ENCODE measurements at regions not wholly inside any gene's neighbourhood (a gene's known extent, or its start where the extent isn't known, plus 50 kb on each side); places are given as distances from the start of the nearest gene placed in this dataset.
A peak's percentile ranks its signal among the peaks of the same experiment; 100 is the strongest.

DNA sequence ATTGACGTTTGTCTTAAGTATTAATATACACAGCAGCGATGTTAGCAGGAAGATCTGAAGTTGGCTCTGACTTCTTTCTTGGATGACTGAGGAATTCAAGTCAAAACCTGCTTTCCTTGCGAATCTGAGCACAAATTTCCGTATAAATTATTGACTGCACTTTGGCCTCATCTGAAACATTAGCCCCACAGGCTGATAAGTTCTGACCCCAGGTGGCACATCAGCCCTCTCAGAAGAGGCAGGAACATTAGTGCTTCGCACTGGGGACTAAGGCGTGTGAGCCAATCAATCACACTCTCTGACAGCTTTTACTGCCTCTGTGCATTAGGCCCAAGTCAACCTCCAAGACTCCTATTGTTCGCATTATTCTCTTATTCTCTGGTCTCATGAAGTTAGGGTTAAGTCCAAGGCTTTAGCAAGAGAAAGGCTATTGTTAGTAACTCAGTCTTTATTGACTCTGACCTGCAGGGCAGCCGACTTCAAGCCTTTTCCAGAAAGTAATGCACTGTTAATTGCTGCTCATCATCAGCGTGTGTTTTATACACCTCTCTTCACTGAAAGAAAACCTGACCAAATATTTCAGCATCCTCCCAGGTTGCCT, 84.2 kb downstream of the ZNF608 start (continued):
- TF ChIP-seq, protein P1, sequence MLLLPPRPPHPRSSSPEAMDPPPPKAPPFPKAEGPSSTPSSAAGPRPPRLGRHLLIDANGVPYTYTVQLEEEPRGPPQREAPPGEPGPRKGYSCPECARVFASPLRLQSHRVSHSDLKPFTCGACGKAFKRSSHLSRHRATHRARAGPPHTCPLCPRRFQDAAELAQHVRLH (tag by site-specific recombination; IDR thresholded peaks at IDR 0.05) = peak; percentile 90; the same call in 1 of the 2 replicates
- TF ChIP-seq ZNF2 (tag by site-specific recombination; IDR thresholded peaks at IDR 0.05) (0 out of 2 replicates have a peak, but pooled peaks have one; percentile 45), ZNF423 (tag by site-specific recombination; IDR thresholded peaks at IDR 0.05) (no peak), IKZF3 (tag by site-specific recombination; IDR thresholded peaks at IDR 0.05) (peak; percentile 97), ZNF707 (tag by site-specific recombination; IDR thresholded peaks at IDR 0.05) (no peak), KLF16 (tag by site-specific recombination; IDR thresholded peaks at IDR 0.05) (0 out of 2 replicates have a peak, but pooled peaks have one; percentile 54), ZNF658 (tag by site-specific recombination; IDR thresholded peaks at IDR 0.05) (no peak), ZNF341 (tag by site-specific recombination; IDR thresholded peaks at IDR 0.05; ENCODE audit: low read depth) (0 out of 2 replicates have a peak, but pooled peaks have one; percentile 29), GLI2 (tag by site-specific recombination; IDR thresholded peaks at IDR 0.05; ENCODE audit: borderline replicate concordance, low read depth) (peak; percentile 92; the same call in 1 of the 2 replicates)
- TF ChIP-seq, protein P2, sequence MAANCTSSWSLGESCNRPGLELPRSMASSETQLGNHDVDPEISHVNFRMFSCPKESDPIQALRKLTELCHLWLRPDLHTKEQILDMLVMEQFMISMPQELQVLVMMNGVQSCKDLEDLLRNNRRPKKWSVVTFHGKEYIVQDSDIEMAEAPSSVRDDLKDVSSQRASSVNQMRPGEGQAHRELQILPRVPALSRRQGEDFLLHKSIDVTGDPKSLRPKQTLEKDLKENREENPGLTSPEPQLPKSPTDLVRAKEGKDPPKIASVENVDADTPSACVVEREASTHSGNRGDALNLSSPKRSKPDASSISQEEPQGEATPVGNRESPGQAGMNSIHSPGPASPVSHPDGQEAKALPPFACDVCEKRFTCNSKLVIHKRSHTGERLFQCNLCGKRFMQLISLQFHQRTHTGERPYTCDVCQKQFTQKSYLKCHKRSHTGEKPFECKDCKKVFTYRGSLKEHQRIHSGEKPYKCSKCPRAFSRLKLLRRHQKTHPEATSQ (tag by site-specific recombination; IDR thresholded peaks at IDR 0.05) = peak; percentile 27; the same call in 1 of the 2 replicates

DNA sequence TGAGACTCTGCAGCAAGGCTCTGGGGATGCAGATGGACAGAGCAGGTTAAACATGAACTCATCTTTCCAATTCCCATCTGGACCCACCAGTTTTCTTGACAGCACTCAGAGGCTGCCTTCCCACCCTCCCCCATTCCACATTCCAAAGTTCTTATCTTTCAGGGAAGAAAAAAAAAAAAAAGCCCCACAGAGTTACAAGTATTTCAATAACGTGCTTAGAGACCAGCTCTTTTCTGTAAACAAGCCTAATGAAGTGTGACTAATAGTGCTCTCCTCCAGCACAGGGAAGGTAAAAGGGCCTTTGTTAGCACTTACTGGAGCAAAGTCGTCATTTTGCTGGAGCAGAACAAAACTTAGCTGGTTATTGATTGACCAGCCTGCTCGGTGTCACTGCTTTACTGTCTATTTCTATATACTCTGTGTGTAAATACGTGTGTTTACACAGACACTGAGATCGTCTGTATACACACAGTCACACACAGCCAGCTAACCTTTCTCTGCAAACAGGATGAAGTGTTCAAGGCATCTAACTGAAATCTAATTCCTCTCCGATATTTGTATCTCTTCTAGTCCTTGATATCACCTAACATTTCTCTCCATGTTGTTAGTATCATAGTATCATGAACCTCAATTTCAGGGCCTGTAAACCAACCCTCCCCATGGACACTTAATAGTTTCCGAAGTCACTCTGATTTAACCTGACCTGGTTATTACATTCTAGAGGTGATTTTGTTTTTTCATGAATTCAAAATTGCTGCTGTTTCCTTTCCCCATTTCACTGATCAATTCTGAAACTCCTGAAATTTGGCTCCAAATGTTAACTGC, 84.9 kb downstream of the ZNF608 start:
- no peaks in the 10 kb centered on the region for H3K9me3 ChIP-seq (ENCODE audit: control insufficient read depth, insufficient read depth, low read depth, low read length)
- H3K4me1 ChIP-seq (ENCODE audit: control insufficient read depth, insufficient read depth, low read length) = peaks cover 71% of the 10 kb centered on the region
- ChIA-PET CTCF (interaction anchor here (0.5 to 1.0 kb wide), 3 partner anchors 84 to 1942 kb away, joined by 3 to 4 read pairs (median 3); no protein-coding TSS in a partner anchor), POLR2A (interaction anchor here (0.7 to 3.1 kb wide), 13 partner anchors 9 to 751 kb away, joined by 3 to 17 read pairs (median 3); no protein-coding TSS in a partner anchor)
- peak overlapping the region; percentile 10; the same call in 1 of the 2 replicates for H3K4me3 ChIP-seq (ENCODE audit: low read depth, low read length)
- H3K36me3 ChIP-seq (ENCODE audit: control insufficient read depth in 2 of 2, insufficient read depth in 1 of 2, low read length in 2 of 2) = no peaks in the 10 kb centered on the region
- peak overlapping the region; percentile 95 for H3K27ac ChIP-seq (ENCODE audit: extremely low read depth, low read depth, low read length)
- TF ChIP-seq ZNF155 (tag by site-specific recombination; IDR thresholded peaks at IDR 0.05) = no peak
- TF ChIP-seq ZNF544 (tag by site-specific recombination; IDR thresholded peaks at IDR 0.05) = no peak
- TF ChIP-seq ZNF518A (tag by site-specific recombination; conservative IDR thresholded peaks at IDR 0.05; ENCODE audit: low read depth) = peak; percentile 52
- peak; percentile 65 for TF ChIP-seq ZNF146 (tag by site-specific recombination; IDR thresholded peaks at IDR 0.05)
- TF ChIP-seq ZNF221 (tag by site-specific recombination; IDR thresholded peaks at IDR 0.05; ENCODE audit: borderline replicate concordance) = no peak
- TF ChIP-seq ZNF169 (tag by site-specific recombination; IDR thresholded peaks at IDR 0.05) = no peak
- no peak for TF ChIP-seq ZNF202 (tag by site-specific recombination; IDR thresholded peaks at IDR 0.05; ENCODE audit: borderline replicate concordance)
- TF ChIP-seq ZNF280D (tag by site-specific recombination; IDR thresholded peaks at IDR 0.05) = 0 out of 2 replicates have a peak, but pooled peaks have one; percentile 62
- TF ChIP-seq ZNF639 (tag by site-specific recombination; IDR thresholded peaks at IDR 0.05) = peak; percentile 96
- peak; percentile 100 for TF ChIP-seq ZNF660 (tag by site-specific recombination; IDR thresholded peaks at IDR 0.05)
- no peak for TF ChIP-seq ZNF223 (tag by site-specific recombination; IDR thresholded peaks at IDR 0.05)
- peak; percentile 98 for TF ChIP-seq ZNF843 (tag by site-specific recombination; IDR thresholded peaks at IDR 0.05)
- peak; percentile 67; the same call in 1 of the 2 replicates for TF ChIP-seq MEIS1 (CRISPR knock-in tag; IDR thresholded peaks at IDR 0.05; ENCODE audit: borderline replicate concordance)
- no peak for TF ChIP-seq ZNF792 (tag by site-specific recombination; IDR thresholded peaks at IDR 0.05)

Data from HEK293 (cell line).